Esophagus squamous epithelium (tissue), 5 donors: ENCODE measurements at regions not wholly inside any gene's neighbourhood (a gene's known extent, or its start where the extent isn't known, plus 50 kb on each side); places are given as distances from the start of the nearest gene placed in this dataset.

Source experiments
- DNase-seq: peaks from one replicate; lab custom pipeline; 2025; lab: John Stamatoyannopoulos, UW
- H3K27ac ChIP-seq, 4 donors: fragments of 200-600 bp; sonication (generic); one replicate each; pipeline ENCODE4 v1.5.1; 2016 to 2019; ENCODE audit warnings: mild to moderate bottlenecking in 1 of 4
- H3K27me3 ChIP-seq, 4 donors: fragments of 200-600 bp; sonication (generic); 1 replicate in 3 of 4; 2 replicates in 1 of 4; pipeline versions ENCODE4 v1.5.1 to v1.6.0; 2017 to 2021; ENCODE audit warnings: antibody characterized with exemption in 1 of 4
- H3K36me3 ChIP-seq, 3 donors: fragments of 200-600 bp; sonication (generic); one replicate each; pipeline ENCODE4 v1.5.1; 2016 to 2019
- H3K4me1 ChIP-seq, 3 donors: fragments of 200-600 bp; sonication (generic); one replicate each; pipeline ENCODE4 v1.5.1; 2017 to 2019
- H3K4me3 ChIP-seq, 4 donors: fragments of 200-600 bp; sonication (generic); 1 replicate in 3 of 4; 2 replicates in 1 of 4; pipeline ENCODE4 v1.5.1; 2016 to 2019; ENCODE audit warnings: mild to moderate bottlenecking in 2 of 4, moderate library complexity in 1 of 4
- H3K9me3 ChIP-seq, 3 donors: fragments of 200-600 bp; sonication (generic); one replicate each; pipeline ENCODE4 v1.5.1; 2016 to 2019
- CTCF ChIP-seq, 6 experiments: fragments of 450-650 bp in 4 of 6; fragments of 200-600 bp in 2 of 6; sonication (generic) in 2 of 6; IDR thresholded peaks; one replicate each; pipeline ENCODE4 v1.5.1; 2016 to 2019; ENCODE audit warnings: antibody characterized with exemption in 6 of 6, mild to moderate bottlenecking in 4 of 6, moderate library complexity in 4 of 6
- POLR2A ChIP-seq, 4 donors: fragments of 450-650 bp; IDR thresholded peaks; one replicate each; pipeline ENCODE4 v1.6.1; 2017; ENCODE audit warnings: antibody characterized with exemption in 4 of 4, mild to moderate bottlenecking in 4 of 4, moderate library complexity in 3 of 4
- WGBS, 2 donors: methylation state at CpG; one replicate each; pipeline ENCODE4 v1.1.5; 2018; 5-methylcytosine and 5-hydroxymethylcytosine counted together
- intact Hi-C: fragments of 100-400 bp; cut with DNase I; formaldehyde crosslinking; loops from one replicate; pipeline ENCODE4 v1.15.0; 2022
- donor health status: DM: yes; HTN: yes; CAD: no.

- Histone ChIP-seq H3K4me1 (no peaks in the 10 kb centered on the region), H3K9me3 (no peaks in the 10 kb centered on the region), H3K27ac (no peak overlapping the region), H3K4me3 (no peak overlapping the region), H3K27me3 (no peaks in the 10 kb centered on the region), H3K36me3 (no peaks in the 10 kb centered on the region)
- intact Hi-C loops = no loop called here
- no peak for DNase-seq
- no peak for TF ChIP-seq CTCF (IDR thresholded peaks at IDR 0.05)
- no peak for TF ChIP-seq POLR2A (IDR thresholded peaks at IDR 0.05)
- WGBS, 2 donors = 50 to 60% methylated on average over 3 of the region's 3 CpGs
These were observed 366.2 kb downstream of the NUP35 start for GRCh38 chr2:183490489-183490888.

- Histone ChIP-seq H3K36me3 (no peaks in the 10 kb centered on the region), H3K27ac (no peak overlapping the region), H3K27me3 (no peaks in the 10 kb centered on the region), H3K4me1 (no peaks in the 10 kb centered on the region), H3K9me3 (no peaks in the 10 kb centered on the region), H3K4me3 (no peak overlapping the region)
- WGBS, 2 donors = 19 to 20% methylated on average over 2 of the region's 2 CpGs
- no peak for DNase-seq
- TF ChIP-seq POLR2A (IDR thresholded peaks at IDR 0.05) = no peak
- TF ChIP-seq CTCF (IDR thresholded peaks at IDR 0.05) = no peak
- intact Hi-C loops = no loop called here
These were observed 366.7 kb downstream of the NUP35 start for GRCh38 chr2:183490914-183491313.

GRCh38 chr2:183493040-183493439, 368.8 kb downstream of the NUP35 start:
- Histone ChIP-seq H3K4me3 (no peak overlapping the region), H3K9me3 (no peaks in the 10 kb centered on the region), H3K4me1 (no peaks in the 10 kb centered on the region), H3K27me3 (no peaks in the 10 kb centered on the region), H3K36me3 (no peaks in the 10 kb centered on the region), H3K27ac (no peak overlapping the region)
- TF ChIP-seq POLR2A (IDR thresholded peaks at IDR 0.05) = no peak
- no peak for TF ChIP-seq CTCF (IDR thresholded peaks at IDR 0.05)
- intact Hi-C loops = no loop called here
- no peak for DNase-seq
- WGBS, 2 donors = 55 to 80% methylated on average over 4 to 5 of the region's 5 CpGs

- H3K27ac ChIP-seq = no peak overlapping the region
- DNase-seq = no peak
- H3K9me3 ChIP-seq = no peaks in the 10 kb centered on the region
- no peaks in the 10 kb centered on the region for H3K4me1 ChIP-seq
- H3K4me3 ChIP-seq = no peak overlapping the region
- no peaks in the 10 kb centered on the region for H3K36me3 ChIP-seq
- TF ChIP-seq POLR2A (IDR thresholded peaks at IDR 0.05) (no peak), CTCF (IDR thresholded peaks at IDR 0.05) (no peak)
- intact Hi-C loops = no loop called here
- H3K27me3 ChIP-seq = no peaks in the 10 kb centered on the region
- WGBS, 2 donors = 59 to 71% methylated on average over 2 of the region's 2 CpGs
These were observed 370.8 kb downstream of the NUP35 start for GRCh38 chr2:183495079-183495478.

GRCh38 chr2:183495589-183496267, 371.5 kb downstream of the NUP35 start:
- DNase-seq = no peak
- Histone ChIP-seq H3K27ac (no peak overlapping the region), H3K4me1 (no peaks in the 10 kb centered on the region), H3K9me3 (no peaks in the 10 kb centered on the region), H3K27me3 (no peaks in the 10 kb centered on the region), H3K36me3 (no peaks in the 10 kb centered on the region), H3K4me3 (no peak overlapping the region)
- WGBS, 2 donors = 44 to 51% methylated on average over 3 of the region's 3 CpGs
- TF ChIP-seq POLR2A (IDR thresholded peaks at IDR 0.05) (no peak), CTCF (IDR thresholded peaks at IDR 0.05) (no peak)
- intact Hi-C loops = no loop called here
